ENCODE measurements at regions not wholly inside any gene's neighbourhood (a gene's known extent, or its start where the extent isn't known, plus 50 kb on each side); places are given as distances from the start of the nearest gene placed in this dataset.

GRCh38 chr13:44826591-44827350, 162.5 kb downstream of the NUFIP1 start:
- TF ChIP-seq GATA3 (IDR thresholded peaks at IDR 0.05; ENCODE audit: low read depth, low read length): no peak
- TF ChIP-seq GATA2 (IDR thresholded peaks at IDR 0.05; ENCODE audit: low read depth, low read length): no peak

DNA sequence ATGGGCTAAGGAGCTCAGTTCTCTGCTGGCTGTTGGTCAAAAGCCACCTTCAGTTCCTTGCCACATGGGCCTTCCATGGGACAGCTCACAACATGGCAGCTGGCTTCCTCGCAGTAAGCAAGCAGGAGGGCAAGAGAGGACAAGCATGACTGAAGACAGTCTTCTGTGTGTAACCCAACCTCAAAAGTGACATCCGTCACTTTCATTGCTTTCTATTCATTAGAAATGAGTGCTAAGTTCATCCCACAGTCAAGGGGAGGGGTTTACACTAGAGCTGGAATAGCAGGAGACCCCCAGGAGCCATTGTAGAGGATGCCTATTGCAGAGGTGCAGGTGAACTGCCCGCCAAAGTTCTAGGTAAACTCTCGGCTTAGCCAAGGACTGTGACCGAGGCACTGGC, 163.3 kb downstream of the NUFIP1 start:
- TF ChIP-seq GATA3 (IDR thresholded peaks at IDR 0.05; ENCODE audit: low read depth, low read length) (no peak), GATA2 (IDR thresholded peaks at IDR 0.05; ENCODE audit: low read depth, low read length) (no peak)

GRCh38 chr13:44822291-44822690, 167.0 kb downstream of the NUFIP1 start:
- no peak for TF ChIP-seq GATA2 (IDR thresholded peaks at IDR 0.05; ENCODE audit: low read depth, low read length)

GRCh38 chr13:44819772-44820171, 169.5 kb downstream of the NUFIP1 start:
- no peak for TF ChIP-seq GATA2 (IDR thresholded peaks at IDR 0.05; ENCODE audit: low read depth, low read length)
- no peak for TF ChIP-seq GATA3 (IDR thresholded peaks at IDR 0.05; ENCODE audit: low read depth, low read length)

- no peak for TF ChIP-seq GATA3 (IDR thresholded peaks at IDR 0.05; ENCODE audit: low read depth, low read length)
- TF ChIP-seq GATA2 (IDR thresholded peaks at IDR 0.05; ENCODE audit: low read depth, low read length): no peak
Observed at GRCh38 chr13:44819245-44819644, 170.0 kb downstream of the NUFIP1 start.

DNA sequence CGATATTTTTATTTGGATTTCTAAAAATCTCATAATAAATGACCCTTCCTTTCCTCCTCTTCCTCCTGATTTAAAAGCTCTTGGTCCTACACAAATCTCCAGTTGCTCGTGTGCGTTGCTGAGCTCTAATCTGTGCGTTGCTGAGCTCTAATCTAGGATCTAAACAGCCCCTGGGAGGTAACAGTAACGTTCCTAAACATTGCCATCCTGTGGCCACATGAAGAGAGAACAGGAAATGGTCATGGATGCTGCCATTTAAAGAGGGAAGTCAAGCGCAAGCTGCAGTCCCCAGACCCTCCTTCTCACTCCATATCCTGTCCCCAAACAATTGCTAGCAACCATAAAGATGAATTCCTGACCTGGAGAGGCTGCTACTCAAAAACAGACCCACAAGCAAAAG, 170.8 kb downstream of the NUFIP1 start:
- TF ChIP-seq GATA3 (IDR thresholded peaks at IDR 0.05; ENCODE audit: low read depth, low read length): peak; percentile 31; the same call in 1 of the 2 replicates
- TF ChIP-seq GATA2 (IDR thresholded peaks at IDR 0.05; ENCODE audit: low read depth, low read length): peak; percentile 94

GRCh38 chr13:44818016-44818415, 171.3 kb downstream of the NUFIP1 start:
- TF ChIP-seq GATA3 (IDR thresholded peaks at IDR 0.05; ENCODE audit: low read depth, low read length) (no peak), GATA2 (IDR thresholded peaks at IDR 0.05; ENCODE audit: low read depth, low read length) (no peak)

GRCh38 chr13:44817131-44817671, 172.1 kb downstream of the NUFIP1 start:
- TF ChIP-seq GATA2 (IDR thresholded peaks at IDR 0.05; ENCODE audit: low read depth, low read length): no peak
- TF ChIP-seq GATA3 (IDR thresholded peaks at IDR 0.05; ENCODE audit: low read depth, low read length): no peak

DNA sequence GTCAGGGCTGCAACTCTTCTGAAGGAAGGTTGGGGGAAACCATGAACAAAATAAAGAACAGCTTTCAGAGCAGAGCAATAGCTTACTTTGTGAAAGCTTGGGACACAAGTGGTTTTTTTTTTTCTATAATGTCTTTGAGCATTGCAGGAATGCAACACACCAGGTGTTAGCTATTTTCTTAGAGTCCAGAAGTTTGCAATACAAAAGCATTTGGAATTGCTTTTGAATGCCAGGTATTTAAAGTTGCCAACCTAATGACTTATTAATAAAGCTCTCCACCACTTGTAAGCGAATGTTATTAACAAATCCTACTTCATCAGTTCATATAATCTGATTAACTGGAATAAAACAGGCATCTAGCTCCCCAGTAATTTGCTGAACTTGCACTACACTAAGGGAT, 172.6 kb downstream of the NUFIP1 start:
- no peak for TF ChIP-seq GATA3 (IDR thresholded peaks at IDR 0.05; ENCODE audit: low read depth, low read length)
- TF ChIP-seq GATA2 (IDR thresholded peaks at IDR 0.05; ENCODE audit: low read depth, low read length): no peak

GRCh38 chr13:44815623-44816022, 173.6 kb downstream of the NUFIP1 start:
- TF ChIP-seq GATA2 (IDR thresholded peaks at IDR 0.05; ENCODE audit: low read depth, low read length) (no peak), GATA3 (IDR thresholded peaks at IDR 0.05; ENCODE audit: low read depth, low read length) (no peak)

DNA sequence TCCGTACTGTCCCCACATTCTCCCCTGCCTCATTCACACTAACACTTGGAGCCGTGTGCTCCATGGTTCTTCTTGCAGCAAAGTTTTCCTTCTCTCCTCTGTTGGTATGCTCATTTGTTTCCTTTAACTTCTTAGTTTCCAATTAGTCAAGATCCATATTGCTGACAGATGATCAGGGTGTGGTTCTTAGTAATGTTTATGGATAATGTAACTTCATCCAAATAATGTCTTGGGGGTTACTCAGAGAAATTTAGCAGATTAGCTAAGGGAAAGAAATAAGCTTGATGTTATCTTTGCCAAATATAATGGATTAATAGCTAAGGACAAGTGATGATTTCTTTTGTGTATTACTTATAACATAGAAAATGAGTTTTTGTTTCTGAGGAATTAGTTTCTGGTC, 174.4 kb downstream of the NUFIP1 start:
- TF ChIP-seq GATA2 (IDR thresholded peaks at IDR 0.05; ENCODE audit: low read depth, low read length): no peak
- no peak for TF ChIP-seq GATA3 (IDR thresholded peaks at IDR 0.05; ENCODE audit: low read depth, low read length)

GRCh38 chr13:44814161-44814560, 175.1 kb downstream of the NUFIP1 start:
- TF ChIP-seq GATA3 (IDR thresholded peaks at IDR 0.05; ENCODE audit: low read depth, low read length) (no peak), GATA2 (IDR thresholded peaks at IDR 0.05; ENCODE audit: low read depth, low read length) (no peak)

- no peak for TF ChIP-seq GATA2 (IDR thresholded peaks at IDR 0.05; ENCODE audit: low read depth, low read length)
- no peak for TF ChIP-seq GATA3 (IDR thresholded peaks at IDR 0.05; ENCODE audit: low read depth, low read length)
Observed at GRCh38 chr13:44812818-44813217, 176.5 kb downstream of the NUFIP1 start.

DNA sequence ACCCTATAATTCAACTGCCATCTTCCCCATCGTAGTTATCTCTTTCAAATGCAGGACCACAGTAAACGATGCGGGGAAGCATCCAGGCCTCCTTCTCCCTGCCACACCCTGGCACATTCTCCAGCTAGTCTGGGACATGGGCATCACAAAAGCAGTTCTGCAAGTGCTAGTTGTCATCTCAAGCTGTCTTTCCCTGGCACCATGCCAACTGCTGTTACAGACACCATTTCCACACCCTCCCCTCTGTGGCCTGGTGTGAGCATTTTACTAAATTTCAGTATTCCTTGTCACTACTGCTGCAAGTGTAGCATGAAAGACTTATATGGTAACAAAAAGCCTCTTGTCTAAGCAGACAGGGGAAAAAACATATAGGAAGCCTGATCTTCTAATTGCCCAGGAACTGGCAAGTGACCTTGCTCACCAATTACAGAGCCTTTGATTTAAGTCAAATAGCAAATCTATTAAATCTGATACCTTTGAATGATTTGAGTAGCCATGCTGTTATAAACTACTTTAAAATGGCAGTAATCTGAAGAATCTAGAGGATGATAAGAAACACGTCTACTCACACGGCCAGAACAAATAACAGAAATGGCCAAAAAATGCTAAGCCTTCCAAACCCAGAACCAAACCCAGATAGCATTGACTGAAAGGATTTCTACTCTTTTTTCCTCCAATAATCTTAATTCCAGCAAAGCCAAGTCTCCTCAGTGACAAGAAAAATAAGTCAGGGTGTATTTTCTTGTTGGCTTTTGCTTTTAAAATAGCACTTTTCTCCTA, 179.0 kb downstream of the NUFIP1 start:
- TF ChIP-seq GATA3 (IDR thresholded peaks at IDR 0.05; ENCODE audit: low read depth, low read length) (no peak), GATA2 (IDR thresholded peaks at IDR 0.05; ENCODE audit: low read depth, low read length) (no peak)

GRCh38 chr13:44809190-44809589, 180.1 kb downstream of the NUFIP1 start:
- TF ChIP-seq GATA2 (IDR thresholded peaks at IDR 0.05; ENCODE audit: low read depth, low read length) (no peak), GATA3 (IDR thresholded peaks at IDR 0.05; ENCODE audit: low read depth, low read length) (no peak)

All from SH-SY5Y (cell line).